Activated B cell treated with CpG ODN at 0.5 μM for 24 hours (primary cell): ENCODE measurements at regions not wholly inside any gene's neighbourhood (a gene's known extent, or its start where the extent isn't known, plus 50 kb on each side); places are given as distances from the start of the nearest gene placed in this dataset.

Source experiments
- ATAC-seq: fragments of 200-7000 bp; cut with Tn5 transposase; one replicate; pipeline ENCODE4 v1.10.0; 2021; ENCODE audit warnings: low read depth, mild to moderate bottlenecking, moderate library complexity
- CTCF ChIA-PET: fragments of 350-600 bp; sonication (Branson Sonifier 250); formaldehyde crosslinking; loops from one replicate; lab custom pipeline; 2021; ENCODE audit warnings: antibody characterized with exemption; lab: Charles Lee
- POLR2A ChIA-PET: fragments of 350-600 bp; sonication (Branson Sonifier 250); formaldehyde crosslinking; loops from one replicate; lab custom pipeline; 2021; ENCODE audit warnings: antibody characterized with exemption; lab: Charles Lee
- DNase-seq: peaks from one replicate; pipeline ENCODE4 v3.0.0; 2022
- H3K27ac Mint-ChIP-seq: one replicate; pipeline ENCODE4 v1.8.0; 2020; ENCODE audit warnings: mixed read lengths
- H3K27me3 Mint-ChIP-seq: one replicate; pipeline ENCODE4 v1.8.0; 2021; ENCODE audit warnings: mixed read lengths
- H3K36me3 Mint-ChIP-seq: one replicate; pipeline ENCODE4 v1.8.0; 2021; ENCODE audit warnings: low read depth, mixed read lengths
- H3K4me1 Mint-ChIP-seq: one replicate; pipeline ENCODE4 v1.8.0; 2021; ENCODE audit warnings: mixed read lengths
- H3K4me3 Mint-ChIP-seq: one replicate; pipeline ENCODE4 v1.8.0; 2020; ENCODE audit warnings: mild to moderate bottlenecking, mixed read lengths
- H3K9me3 Mint-ChIP-seq: one replicate; pipeline ENCODE4 v1.8.0; 2020; ENCODE audit warnings: mixed read lengths
- intact Hi-C: fragments of 100-400 bp; cut with micrococcal nuclease; formaldehyde crosslinking; loops from one replicate; pipeline ENCODE4 v1.15.1; 2024
- TF ChIP-seq, protein P1 (sequence below): fragments of 200-600 bp; IDR thresholded peaks from one replicate; pipeline ENCODE4 v1.8.0; 2022; ENCODE audit warnings: antibody characterized with exemption, mild to moderate bottlenecking

DNA sequence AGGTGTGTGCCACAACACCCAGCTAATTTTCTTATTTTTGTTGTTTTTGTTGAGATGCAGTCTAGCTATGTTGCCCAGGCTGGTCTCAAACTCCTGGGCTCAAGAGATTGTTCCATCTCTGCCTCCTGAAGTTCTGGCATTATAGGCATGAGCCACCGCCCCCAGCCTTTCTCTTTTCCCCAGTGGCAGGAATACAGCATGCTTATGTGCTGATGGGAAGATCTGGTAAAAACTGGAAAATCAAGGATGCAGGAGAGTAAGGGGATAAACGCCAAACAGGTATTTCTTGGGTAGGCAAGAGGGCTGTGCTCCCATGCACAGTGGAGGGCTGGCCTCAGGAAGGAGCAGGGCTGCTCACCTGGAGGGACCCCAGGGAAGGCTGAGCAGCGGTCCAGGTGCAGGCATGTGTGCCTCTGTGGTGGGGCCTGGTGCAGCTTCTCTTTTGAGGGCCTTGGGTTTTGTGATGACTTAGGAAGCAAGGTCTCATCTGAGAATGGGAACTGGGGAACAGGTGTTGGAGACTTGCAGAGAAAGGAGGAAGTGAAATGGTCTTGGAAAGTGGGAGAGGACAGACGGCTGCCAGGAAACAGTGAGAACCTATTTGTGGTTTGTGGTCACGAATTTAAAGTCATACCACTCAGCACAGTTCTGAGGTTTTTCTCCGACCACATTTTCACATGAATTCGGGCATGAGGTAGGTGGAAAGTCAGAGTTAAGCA is 106.5 kb downstream of the TEX26 start:
- DNase-seq (no peak), ATAC-seq (peak; percentile 40)
- Mint-ChIP-seq H3K4me1 (peaks cover 31% of the 10 kb centered on the region), H3K36me3 (no peaks in the 10 kb centered on the region), H3K27ac (no peak overlapping the region), H3K9me3 (no peaks in the 10 kb centered on the region), H3K27me3 (peaks cover 34% of the 10 kb centered on the region), H3K4me3 (no peak overlapping the region)
- POLR2A ChIA-PET = no interaction called here
- intact Hi-C loops = no loop called here
- TF ChIP-seq, protein P1, sequence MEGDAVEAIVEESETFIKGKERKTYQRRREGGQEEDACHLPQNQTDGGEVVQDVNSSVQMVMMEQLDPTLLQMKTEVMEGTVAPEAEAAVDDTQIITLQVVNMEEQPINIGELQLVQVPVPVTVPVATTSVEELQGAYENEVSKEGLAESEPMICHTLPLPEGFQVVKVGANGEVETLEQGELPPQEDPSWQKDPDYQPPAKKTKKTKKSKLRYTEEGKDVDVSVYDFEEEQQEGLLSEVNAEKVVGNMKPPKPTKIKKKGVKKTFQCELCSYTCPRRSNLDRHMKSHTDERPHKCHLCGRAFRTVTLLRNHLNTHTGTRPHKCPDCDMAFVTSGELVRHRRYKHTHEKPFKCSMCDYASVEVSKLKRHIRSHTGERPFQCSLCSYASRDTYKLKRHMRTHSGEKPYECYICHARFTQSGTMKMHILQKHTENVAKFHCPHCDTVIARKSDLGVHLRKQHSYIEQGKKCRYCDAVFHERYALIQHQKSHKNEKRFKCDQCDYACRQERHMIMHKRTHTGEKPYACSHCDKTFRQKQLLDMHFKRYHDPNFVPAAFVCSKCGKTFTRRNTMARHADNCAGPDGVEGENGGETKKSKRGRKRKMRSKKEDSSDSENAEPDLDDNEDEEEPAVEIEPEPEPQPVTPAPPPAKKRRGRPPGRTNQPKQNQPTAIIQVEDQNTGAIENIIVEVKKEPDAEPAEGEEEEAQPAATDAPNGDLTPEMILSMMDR = no peak
- CTCF ChIA-PET = no interaction called here

DNA sequence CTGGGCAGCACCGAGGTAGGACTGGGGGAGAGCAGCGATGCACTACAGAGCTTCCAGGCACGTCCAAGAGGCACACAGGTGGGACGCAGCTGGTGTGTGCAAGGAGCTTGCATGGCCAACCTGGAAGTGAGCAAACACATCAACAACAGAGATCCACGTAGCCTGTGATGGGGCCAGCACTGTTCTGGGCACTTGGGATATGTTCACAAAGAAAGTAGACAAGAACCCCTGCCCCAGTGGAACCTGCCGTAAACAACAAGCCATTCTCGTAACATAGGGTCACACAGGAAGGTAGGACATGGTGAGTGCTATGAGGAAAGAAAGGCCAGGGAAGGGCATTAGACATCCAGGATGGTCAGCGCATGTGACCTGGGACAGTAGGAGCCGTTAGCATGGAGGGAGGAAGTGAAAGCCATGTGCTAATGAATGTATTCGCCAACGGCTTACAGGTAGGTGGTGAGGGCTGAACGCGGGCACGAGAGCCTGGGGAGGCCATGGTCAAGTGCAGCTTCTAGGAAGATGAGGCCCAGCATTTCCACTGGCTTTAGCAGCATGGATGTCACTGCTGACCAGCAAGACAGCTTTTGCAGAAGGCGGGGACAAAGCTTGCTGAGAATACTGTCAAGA is 105.5 kb downstream of the TEX26 start:
- no peak overlapping the region for H3K27ac Mint-ChIP-seq
- peaks cover 25% of the 10 kb centered on the region for H3K4me1 Mint-ChIP-seq
- H3K36me3 Mint-ChIP-seq = no peaks in the 10 kb centered on the region
- TF ChIP-seq, protein P1 = no peak
- no peak for DNase-seq
- H3K4me3 Mint-ChIP-seq = no peak overlapping the region
- intact Hi-C loops = no loop called here
- no peak for ATAC-seq
- POLR2A ChIA-PET = interaction anchor here (0.7 kb wide), 1 partner anchor 917 kb away, joined by 5 read pairs; no protein-coding TSS in a partner anchor
- H3K27me3 Mint-ChIP-seq = peaks cover 24% of the 10 kb centered on the region
- CTCF ChIA-PET = interaction anchor here (0.7 kb wide), 1 partner anchor 1762 kb away, joined by 3 read pairs; no protein-coding TSS in a partner anchor
- H3K9me3 Mint-ChIP-seq = no peaks in the 10 kb centered on the region

DNA sequence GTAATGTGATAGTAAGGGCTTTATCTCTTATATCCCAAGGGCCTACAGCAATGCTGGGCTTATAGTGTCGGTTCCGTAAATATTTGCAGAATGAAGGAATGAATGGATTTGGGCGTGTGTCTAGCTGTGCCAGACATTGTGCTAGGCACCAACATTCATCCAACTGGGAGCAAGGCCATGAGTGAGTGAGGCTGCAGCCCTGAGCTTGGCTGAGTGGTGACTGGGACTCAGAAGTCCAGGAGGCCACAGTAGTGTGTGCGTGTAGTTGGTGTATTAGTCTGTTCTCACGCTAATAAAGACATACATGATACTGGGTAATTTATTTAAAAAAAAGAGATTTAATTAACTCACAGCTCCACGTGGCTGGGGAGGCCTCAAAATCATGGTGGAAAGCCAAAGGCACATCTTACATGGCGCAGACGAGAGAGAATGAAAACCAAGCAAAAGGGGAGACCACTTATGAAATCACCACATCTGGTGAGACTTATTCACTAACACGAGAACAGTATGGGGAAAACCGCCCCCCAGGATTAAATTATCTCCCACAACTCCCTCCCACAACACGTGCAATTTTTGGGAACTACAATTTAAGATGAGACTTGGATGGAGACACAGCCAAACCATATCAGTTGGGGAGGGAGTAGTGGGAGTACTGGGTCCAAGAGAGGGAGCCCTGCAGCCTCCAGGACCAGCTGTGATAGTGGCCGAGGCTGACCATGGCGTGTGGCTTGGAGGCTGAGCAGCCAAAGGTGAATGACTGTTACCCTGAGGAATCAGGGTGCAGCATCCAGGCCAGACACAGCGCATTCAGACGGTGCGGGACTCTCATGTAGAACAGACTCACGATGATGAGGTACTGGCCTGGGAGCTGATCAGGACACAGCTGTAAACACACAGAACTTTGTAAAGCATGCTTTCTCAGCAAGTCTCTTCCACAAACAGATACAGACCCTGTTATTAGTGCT is 104.6 kb downstream of the TEX26 start:
- intact Hi-C loops = no loop called here
- no peak overlapping the region for H3K4me3 Mint-ChIP-seq
- no peak overlapping the region for H3K27ac Mint-ChIP-seq
- DNase-seq (no peak), ATAC-seq (no peak)
- peaks cover 19% of the 10 kb centered on the region for H3K27me3 Mint-ChIP-seq
- H3K36me3 Mint-ChIP-seq = no peaks in the 10 kb centered on the region
- ChIA-PET POLR2A (no interaction called here), CTCF (interaction anchor here (0.7 kb wide), 1 partner anchor 1763 kb away, joined by 3 read pairs; no protein-coding TSS in a partner anchor)
- H3K4me1 Mint-ChIP-seq = peaks cover 22% of the 10 kb centered on the region
- H3K9me3 Mint-ChIP-seq = no peaks in the 10 kb centered on the region
- TF ChIP-seq, protein P1 = no peak

DNA sequence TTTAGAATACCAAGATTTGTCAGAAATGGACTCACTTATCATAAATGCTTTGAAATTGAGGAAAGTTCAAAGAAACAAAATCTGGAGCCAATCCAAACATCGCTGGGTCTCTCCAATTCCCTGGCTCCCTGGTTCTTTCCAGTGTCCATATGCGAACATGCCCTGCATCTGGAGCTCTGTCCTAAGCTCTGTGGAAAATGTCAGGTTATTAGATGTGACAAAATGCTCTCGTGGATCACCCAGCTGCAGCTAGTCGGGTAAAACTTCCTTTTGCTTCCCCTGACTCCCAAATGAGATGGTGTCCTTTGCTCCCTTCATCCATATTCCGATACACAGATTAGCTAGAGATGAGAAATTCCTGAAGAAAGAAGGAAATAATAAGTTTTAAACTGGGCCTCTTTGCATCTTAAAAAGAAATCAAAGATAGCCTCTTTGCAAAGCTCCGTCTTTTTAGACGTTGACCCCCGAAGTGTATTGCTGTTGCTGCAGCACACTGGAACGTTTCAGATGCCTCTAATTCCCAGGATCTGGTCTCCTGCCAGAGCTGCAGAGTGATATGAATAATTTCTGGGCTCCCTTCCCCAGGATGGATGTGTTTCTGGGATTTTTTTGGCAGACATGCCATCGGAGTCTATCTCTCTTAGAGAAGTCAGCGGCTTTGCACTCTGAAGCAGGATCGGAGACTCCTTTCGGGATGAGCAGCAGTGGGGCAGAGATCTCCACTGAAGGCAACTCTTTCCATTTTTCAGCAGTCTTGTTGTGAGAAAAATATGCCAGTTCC is 102.9 kb downstream of the TEX26 start:
- intact Hi-C loops = no loop called here
- ATAC-seq (no peak), DNase-seq (no peak)
- no peak overlapping the region for H3K4me3 Mint-ChIP-seq
- peaks cover 12% of the 10 kb centered on the region for H3K27me3 Mint-ChIP-seq
- H3K36me3 Mint-ChIP-seq = no peaks in the 10 kb centered on the region
- H3K9me3 Mint-ChIP-seq = no peaks in the 10 kb centered on the region
- H3K27ac Mint-ChIP-seq = no peak overlapping the region
- TF ChIP-seq, protein P1 = no peak
- H3K4me1 Mint-ChIP-seq = peaks cover 22% of the 10 kb centered on the region
- CTCF ChIA-PET = interaction anchor here (0.7 to 1.9 kb wide), 2 partner anchors 8 to 9 kb away, joined by 3 to 7 read pairs; no protein-coding TSS in a partner anchor
- POLR2A ChIA-PET = no interaction called here
